Upper lobe of right lung (tissue), 1 donor: ENCODE measurements at regions not wholly inside any gene's neighbourhood (a gene's known extent, or its start where the extent isn't known, plus 50 kb on each side); places are given as distances from the start of the nearest gene placed in this dataset.

Experiments
- ATAC-seq: fragments of 200-7000 bp; cut with Tn5 transposase; one replicate; pipeline ENCODE4 v1.9.1; 2020; ENCODE audit warnings: mild to moderate bottlenecking, moderate library complexity
- DNase-seq: peaks from one replicate; pipeline ENCODE4 v3.0.0-alpha.2; 2020
- H3K27ac ChIP-seq: fragments of 200-600 bp; one replicate; pipeline ENCODE4 v1.8.0; 2022
- H3K27me3 ChIP-seq: fragments of 200-600 bp; one replicate; pipeline ENCODE4 v1.8.0; 2022; ENCODE audit warnings: mild to moderate bottlenecking
- H3K36me3 ChIP-seq: fragments of 200-600 bp; one replicate; pipeline ENCODE4 v1.8.0; 2022
- H3K4me1 ChIP-seq: fragments of 200-600 bp; one replicate; pipeline ENCODE4 v1.8.0; 2022
- H3K4me3 ChIP-seq: fragments of 200-600 bp; one replicate; pipeline ENCODE4 v1.8.0; 2022; ENCODE audit warnings: mild to moderate bottlenecking
- H3K9me3 ChIP-seq: fragments of 200-600 bp; one replicate; pipeline ENCODE4 v1.8.0; 2022
- intact Hi-C: fragments of 100-400 bp; cut with DNase I; formaldehyde crosslinking; loops from one replicate; pipeline ENCODE4 v1.11.0; 2022
- TF ChIP-seq, protein P1 (sequence below): fragments of 200-600 bp; IDR thresholded peaks from one replicate; pipeline ENCODE4 v1.8.0; 2022; ENCODE audit warnings: antibody characterized with exemption
- donor health status: DM: no; HTN: yes; CAD: no; lungs with severe emphysema.

DNA sequence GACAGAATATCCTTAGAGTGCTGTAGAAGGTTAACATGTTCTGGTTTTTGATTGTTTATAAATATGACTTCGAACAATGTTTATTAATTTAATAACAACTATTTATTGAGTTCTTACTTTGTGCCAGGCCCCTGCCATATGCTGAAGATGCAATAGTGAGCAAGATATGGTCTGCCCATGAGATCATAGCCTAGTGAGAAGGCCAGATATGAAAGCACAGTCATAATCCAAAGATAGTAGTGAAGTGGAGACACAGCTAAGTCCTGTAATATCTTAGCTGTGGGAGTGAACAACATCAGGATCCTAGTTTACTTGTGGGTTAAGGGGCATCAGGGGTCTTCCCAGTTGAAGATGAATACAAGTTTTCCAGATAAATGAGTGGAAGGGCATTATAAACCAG lies 189.4 kb upstream of the FBXO33 start:
- Histone ChIP-seq H3K4me1 (no peaks in the 10 kb centered on the region), H3K4me3 (no peak overlapping the region), H3K9me3 (no peaks in the 10 kb centered on the region), H3K27me3 (no peaks in the 10 kb centered on the region), H3K36me3 (no peaks in the 10 kb centered on the region), H3K27ac (no peak overlapping the region)
- DNase-seq (no peak), ATAC-seq (no peak)
- intact Hi-C loops, result no loop called here
- TF ChIP-seq, protein P1, sequence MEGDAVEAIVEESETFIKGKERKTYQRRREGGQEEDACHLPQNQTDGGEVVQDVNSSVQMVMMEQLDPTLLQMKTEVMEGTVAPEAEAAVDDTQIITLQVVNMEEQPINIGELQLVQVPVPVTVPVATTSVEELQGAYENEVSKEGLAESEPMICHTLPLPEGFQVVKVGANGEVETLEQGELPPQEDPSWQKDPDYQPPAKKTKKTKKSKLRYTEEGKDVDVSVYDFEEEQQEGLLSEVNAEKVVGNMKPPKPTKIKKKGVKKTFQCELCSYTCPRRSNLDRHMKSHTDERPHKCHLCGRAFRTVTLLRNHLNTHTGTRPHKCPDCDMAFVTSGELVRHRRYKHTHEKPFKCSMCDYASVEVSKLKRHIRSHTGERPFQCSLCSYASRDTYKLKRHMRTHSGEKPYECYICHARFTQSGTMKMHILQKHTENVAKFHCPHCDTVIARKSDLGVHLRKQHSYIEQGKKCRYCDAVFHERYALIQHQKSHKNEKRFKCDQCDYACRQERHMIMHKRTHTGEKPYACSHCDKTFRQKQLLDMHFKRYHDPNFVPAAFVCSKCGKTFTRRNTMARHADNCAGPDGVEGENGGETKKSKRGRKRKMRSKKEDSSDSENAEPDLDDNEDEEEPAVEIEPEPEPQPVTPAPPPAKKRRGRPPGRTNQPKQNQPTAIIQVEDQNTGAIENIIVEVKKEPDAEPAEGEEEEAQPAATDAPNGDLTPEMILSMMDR, result no peak

DNA sequence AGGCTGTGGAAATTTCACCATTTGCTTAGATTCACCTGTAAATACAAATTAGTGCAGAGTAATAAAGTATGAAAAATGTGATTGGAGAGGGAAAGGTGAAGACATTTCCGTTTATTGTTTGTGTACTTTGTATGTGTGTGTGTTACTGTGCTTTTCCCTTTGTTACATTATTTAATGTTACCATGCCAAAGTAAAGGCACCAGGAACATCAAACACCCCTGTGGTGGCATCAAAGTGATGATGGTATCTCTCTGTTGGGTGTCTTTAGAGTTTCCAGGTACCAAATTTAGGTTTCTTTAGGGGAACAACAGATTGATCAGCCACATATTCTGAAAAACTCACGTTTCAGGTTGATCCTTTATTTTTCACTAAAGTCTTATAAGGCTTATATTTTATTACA lies 189.0 kb upstream of the FBXO33 start:
- TF ChIP-seq, protein P1, result no peak
- H3K27ac ChIP-seq, result no peak overlapping the region
- no peaks in the 10 kb centered on the region for H3K27me3 ChIP-seq
- no peaks in the 10 kb centered on the region for H3K4me1 ChIP-seq
- no peaks in the 10 kb centered on the region for H3K36me3 ChIP-seq
- no peak for DNase-seq
- ATAC-seq, result no peak
- intact Hi-C loops, result no loop called here
- no peaks in the 10 kb centered on the region for H3K9me3 ChIP-seq
- no peak overlapping the region for H3K4me3 ChIP-seq

DNA sequence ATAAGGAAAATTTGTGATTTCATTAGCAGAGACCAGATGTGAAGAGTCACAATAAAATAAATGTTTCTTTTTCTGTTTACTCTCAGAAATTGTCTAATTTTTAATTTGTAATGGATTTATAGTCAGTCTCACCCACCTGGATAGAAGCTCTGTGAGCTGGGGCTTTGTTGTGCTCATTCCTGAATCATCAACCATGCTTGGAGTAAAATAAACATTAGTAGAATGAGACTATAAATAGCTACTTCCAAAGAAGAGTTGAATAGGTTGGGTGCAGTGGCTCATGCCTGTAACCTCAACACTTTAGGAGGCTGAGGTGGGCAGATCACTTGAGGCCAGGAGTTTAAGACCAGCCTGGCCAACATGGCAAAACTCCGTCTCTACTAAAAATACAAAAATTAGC lies 185.3 kb upstream of the FBXO33 start:
- no peaks in the 10 kb centered on the region for H3K27me3 ChIP-seq
- H3K9me3 ChIP-seq, result no peaks in the 10 kb centered on the region
- H3K4me3 ChIP-seq, result no peak overlapping the region
- intact Hi-C loops, result no loop called here
- H3K4me1 ChIP-seq, result no peaks in the 10 kb centered on the region
- ATAC-seq (no peak), DNase-seq (no peak)
- TF ChIP-seq, protein P1, result no peak
- no peak overlapping the region for H3K27ac ChIP-seq
- no peaks in the 10 kb centered on the region for H3K36me3 ChIP-seq

DNA sequence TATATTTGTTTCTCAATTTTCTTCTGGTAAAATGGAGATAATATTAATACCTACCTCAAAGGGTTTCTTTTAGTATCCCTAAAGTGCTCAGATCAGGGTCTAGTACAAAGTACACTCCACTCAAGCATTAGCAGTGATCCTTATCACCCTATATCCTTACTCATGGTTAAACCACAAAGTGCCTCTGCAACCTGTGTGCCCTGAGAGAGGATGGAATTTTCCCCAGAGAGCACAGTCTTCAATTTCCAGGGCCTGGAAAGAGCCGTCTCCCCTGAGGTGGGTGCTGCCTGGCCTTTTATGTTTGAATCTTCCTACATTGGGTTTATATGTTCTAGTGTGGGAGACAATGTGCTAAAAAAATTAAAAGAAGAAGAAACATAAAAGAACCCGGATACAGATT lies 183.1 kb upstream of the FBXO33 start:
- no peaks in the 10 kb centered on the region for H3K9me3 ChIP-seq
- intact Hi-C loops, result no loop called here
- DNase-seq (no peak), ATAC-seq (no peak)
- no peaks in the 10 kb centered on the region for H3K27me3 ChIP-seq
- no peaks in the 10 kb centered on the region for H3K36me3 ChIP-seq
- H3K4me3 ChIP-seq, result no peak overlapping the region
- TF ChIP-seq, protein P1, result no peak
- H3K4me1 ChIP-seq, result no peaks in the 10 kb centered on the region
- no peak overlapping the region for H3K27ac ChIP-seq

DNA sequence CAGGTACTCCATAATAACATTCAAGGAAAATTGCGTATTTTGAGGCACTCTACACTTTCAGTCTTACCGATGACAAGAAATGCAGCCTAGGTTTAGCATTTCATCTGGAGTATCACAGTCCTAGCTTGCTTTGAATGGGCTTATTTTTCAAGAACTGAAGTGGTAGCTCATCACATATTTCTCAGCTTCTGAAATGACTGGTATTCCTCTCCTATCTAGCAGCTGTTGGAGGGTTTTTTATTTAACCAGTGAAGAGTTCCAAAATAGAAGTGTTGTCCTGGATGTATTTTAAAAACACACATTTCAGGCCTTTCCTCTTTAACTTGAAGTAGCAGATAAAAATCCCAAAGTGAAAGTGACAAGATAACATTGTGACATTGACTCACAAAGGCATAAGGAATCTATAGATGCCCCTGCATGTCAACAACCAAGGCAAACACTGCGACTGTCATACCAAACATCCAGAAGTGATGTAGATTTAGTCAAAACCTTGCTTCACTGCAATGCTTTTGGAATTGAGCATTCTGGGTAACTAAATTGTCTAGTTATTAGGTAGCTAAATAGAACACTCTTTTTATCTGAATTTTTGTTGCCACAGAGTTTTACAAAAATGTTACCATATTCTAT lies 182.2 kb upstream of the FBXO33 start:
- Histone ChIP-seq H3K4me3 (no peak overlapping the region), H3K27ac (no peak overlapping the region), H3K9me3 (no peaks in the 10 kb centered on the region), H3K36me3 (no peaks in the 10 kb centered on the region), H3K4me1 (no peaks in the 10 kb centered on the region), H3K27me3 (no peaks in the 10 kb centered on the region)
- no peak for ATAC-seq
- no peak for DNase-seq
- TF ChIP-seq, protein P1, result no peak
- intact Hi-C loops, result no loop called here

DNA sequence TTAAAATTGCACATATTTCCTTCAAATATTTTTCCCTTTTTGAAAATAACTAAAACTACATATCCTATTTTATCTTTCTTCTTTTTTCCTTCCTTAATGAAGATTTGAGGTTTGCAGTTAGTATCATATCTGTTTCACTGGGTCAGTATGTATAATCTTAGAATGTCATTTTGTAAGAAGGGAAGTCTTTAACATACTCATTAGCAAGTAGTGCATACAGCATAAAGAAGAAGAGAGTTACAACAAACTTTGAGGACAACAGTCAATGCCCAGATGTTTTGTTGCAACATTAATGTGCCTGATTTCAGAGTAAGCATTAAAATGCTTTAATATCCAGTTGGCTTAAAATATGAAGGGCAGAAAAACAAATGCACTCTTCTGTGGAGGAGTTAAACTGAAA lies 176.9 kb upstream of the FBXO33 start:
- Histone ChIP-seq H3K9me3 (no peaks in the 10 kb centered on the region), H3K27me3 (no peaks in the 10 kb centered on the region), H3K27ac (no peak overlapping the region), H3K4me3 (no peak overlapping the region), H3K4me1 (no peaks in the 10 kb centered on the region), H3K36me3 (no peaks in the 10 kb centered on the region)
- DNase-seq (no peak), ATAC-seq (no peak)
- TF ChIP-seq, protein P1, result no peak
- intact Hi-C loops, result no loop called here
